Endothelial cell of umbilical vein (primary cell): ENCODE measurements at regions not wholly inside any gene's neighbourhood (a gene's known extent, or its start where the extent isn't known, plus 50 kb on each side); places are given as distances from the start of the nearest gene placed in this dataset.

ENCODE experiments used
- BruUV-seq: library from RNA; stranded (reverse); fragments of 400-500 nt; replicated peaks from 2 replicates; lab custom pipeline; 2021; lab: Mats Ljungman, UMichigan
- CTCF ChIA-PET: fragments of 300-600, 350-600 bp; sonication (Branson Sonifier 250); formaldehyde crosslinking; loops from one replicate; lab custom pipeline; 2021; ENCODE audit warnings: antibody characterized with exemption, inconsistent platforms; lab: Charles Lee
- POLR2A ChIA-PET: fragments of 300-600, 350-600 bp; sonication (Branson Sonifier 250); formaldehyde crosslinking; loops from one replicate; lab custom pipeline; 2021; ENCODE audit warnings: antibody characterized with exemption, inconsistent platforms; lab: Charles Lee
- DNase-seq: peaks from one replicate; pipeline ENCODE4 v3.0.0-alpha.2; 2011; ENCODE audit warnings: low read depth, low spot score
- FAIRE-seq: peaks from 2 replicates; lab custom pipeline; 2011; peaks lifted over from hg19 to GRCh38; lab: Jason Lieb, UNC
- H2AFZ ChIP-seq: 2 replicates; pipeline ENCODE4 v1.6.0; 2012; ENCODE audit warnings: low read depth, low read length, control low read depth, inconsistent platforms
- H3K27ac ChIP-seq: 2 replicates; pipeline ENCODE4 v1.5.1; 2011; ENCODE audit warnings: low read depth, mild to moderate bottlenecking, control low read depth, low read length, moderate library complexity; ENCODE audit not compliant: insufficient read depth
- H3K27me3 ChIP-seq, 2 experiments: 2 replicates each; pipeline versions ENCODE4 v1.6.0 to v1.6.1; 2011; ENCODE audit warnings: low read length in 2 of 2, mixed read lengths in 1 of 2; ENCODE audit not compliant: control insufficient read depth in 2 of 2, insufficient read depth in 2 of 2
- H3K36me3 ChIP-seq, 2 experiments: 2 replicates in 1 of 2; 3 replicates in 1 of 2; pipeline ENCODE4 v1.5.1; 2011; ENCODE audit warnings: low read length in 2 of 2, mild to moderate bottlenecking in 1 of 2, moderate library complexity in 1 of 2; ENCODE audit not compliant: control insufficient read depth in 2 of 2, insufficient read depth in 2 of 2; ENCODE audit errors: extremely low read depth in 1 of 2
- H3K4me1 ChIP-seq: 3 replicates; pipeline ENCODE4 v1.5.1; 2011; ENCODE audit warnings: mild to moderate bottlenecking, low read length; ENCODE audit not compliant: control insufficient read depth, insufficient read depth; ENCODE audit errors: extremely low read depth
- H3K4me2 ChIP-seq: 2 replicates; pipeline ENCODE4 v1.6.1; 2011; ENCODE audit warnings: low read length, control low read depth, mixed read lengths; ENCODE audit not compliant: insufficient read depth
- H3K4me3 ChIP-seq, 3 experiments: fragments of 200-600 bp in 1 of 3; sonication (generic), shearing (Covaris generic) in 1 of 3; replicated peaks in 1 of 3; 2 replicates each; pipeline ENCODE4 v1.5.1; 2011 to 2016; ENCODE audit warnings: control low read depth in 3 of 3, low read length in 3 of 3, mild to moderate bottlenecking in 2 of 3, inconsistent platforms in 1 of 3, low read depth in 1 of 3, moderate library complexity in 1 of 3; ENCODE audit not compliant: insufficient read depth in 1 of 3
- H3K79me2 ChIP-seq: 2 replicates; pipeline ENCODE4 v1.6.0; 2012; ENCODE audit warnings: low read length, inconsistent platforms; ENCODE audit not compliant: control insufficient read depth, insufficient read depth
- H3K9ac ChIP-seq: replicated peaks from 2 replicates; pipeline ENCODE3; 2011; ENCODE audit warnings: low read length, control low read depth; ENCODE audit not compliant: insufficient read depth; ENCODE audit errors: extremely low read depth
- H3K9me1 ChIP-seq: replicated peaks from 3 replicates; pipeline ENCODE4 v1.6.0; 2011; ENCODE audit warnings: mild to moderate bottlenecking, low read length; ENCODE audit not compliant: control insufficient read depth, insufficient read depth; ENCODE audit errors: extremely low read depth
- H3K9me3 ChIP-seq: replicated peaks from 2 replicates; pipeline ENCODE4 v1.5.1; 2012; ENCODE audit warnings: low read length, inconsistent platforms; ENCODE audit not compliant: control insufficient read depth, insufficient read depth
- H4K20me1 ChIP-seq: replicated peaks from 2 replicates; pipeline ENCODE3; 2011; ENCODE audit warnings: mild to moderate bottlenecking, low read length; ENCODE audit not compliant: control insufficient read depth, insufficient read depth; ENCODE audit errors: extremely low read depth
- CTCF ChIP-seq, 2 donors: IDR thresholded peaks; 1 replicate in 1 of 2; 2 replicates in 1 of 2; pipeline ENCODE4 v1.5.1; 2011; ENCODE audit warnings: low read length in 2 of 2, mild to moderate bottlenecking in 2 of 2, moderate library complexity in 2 of 2, control low read depth in 1 of 2, inconsistent platforms in 1 of 2, low read depth in 1 of 2; ENCODE audit not compliant: insufficient read depth in 1 of 2; ENCODE audit errors: extremely low read depth in 1 of 2
- EZH2 ChIP-seq: IDR thresholded peaks from 2 replicates; pipeline ENCODE4 v1.6.1; 2012; ENCODE audit warnings: borderline replicate concordance, low read depth, mild to moderate bottlenecking, moderate library complexity, low read length, inconsistent platforms; ENCODE audit not compliant: severe bottlenecking
- FOS ChIP-seq: IDR thresholded peaks from 2 replicates; pipeline ENCODE4 v1.6.1; 2011; ENCODE audit warnings: mild to moderate bottlenecking, low read length, moderate library complexity, borderline replicate concordance; ENCODE audit not compliant: insufficient read depth
- GATA2 ChIP-seq: IDR thresholded peaks from 2 replicates; pipeline ENCODE4 v1.7.0; 2011; ENCODE audit warnings: low read depth, mild to moderate bottlenecking, moderate library complexity, mixed read lengths, low read length; ENCODE audit not compliant: insufficient read length, insufficient read depth
- JUN ChIP-seq: IDR thresholded peaks from 2 replicates; pipeline ENCODE4 v1.6.1; 2011; ENCODE audit warnings: borderline replicate concordance, low read depth; ENCODE audit not compliant: insufficient read length, insufficient read depth
- MAX ChIP-seq: IDR thresholded peaks from 2 replicates; pipeline ENCODE4 v1.6.1; 2011; ENCODE audit not compliant: insufficient read depth, insufficient read length
- MYC ChIP-seq: IDR thresholded peaks from one replicate; pipeline ENCODE4 v1.6.1; 2011; ENCODE audit warnings: mild to moderate bottlenecking, low read depth, low read length
- POLR2A ChIP-seq: IDR thresholded peaks from 2 replicates; pipeline ENCODE4 v1.6.1; 2012; ENCODE audit warnings: low read depth, mild to moderate bottlenecking, control low read depth, low read length
- POLR2AphosphoS5 ChIP-seq: IDR thresholded peaks from 2 replicates; pipeline ENCODE4 v1.6.1; 2012; ENCODE audit warnings: low read depth, mild to moderate bottlenecking, control low read depth, low read length, moderate library complexity; ENCODE audit not compliant: insufficient read depth
- dilution Hi-C: fragments of 300-500 bp; cut with MboI; formaldehyde crosslinking; loops from one replicate; pipeline ENCODE4 v1.15.0; 2019; ENCODE audit warnings: low sequenced_read_pairs; ENCODE audit not compliant: extremely low pct_ligation_motif_present
- intact Hi-C: fragments of 100-400 bp; cut with micrococcal nuclease; formaldehyde crosslinking; loops from one replicate; pipeline ENCODE4 v1.10.0; 2022

GRCh38 chrX:26747877-26748276 lies 531.9 kb downstream of the MAGEB5 start:
- intact Hi-C loops = no loop called here
- BruUV-seq = no TSS peak
- DNase-seq (no peak), FAIRE-seq (no peak)
- no peak overlapping the region for H3K4me2 ChIP-seq
- no peaks in the 10 kb centered on the region for H3K36me3 ChIP-seq
- H4K20me1 ChIP-seq = no peaks in the 10 kb centered on the region
- no peaks in the 10 kb centered on the region for H3K4me1 ChIP-seq
- no peak overlapping the region for H3K4me3 ChIP-seq
- H3K9me1 ChIP-seq = no peaks in the 10 kb centered on the region
- CTCF ChIA-PET = no interaction called here
- no peak for TF ChIP-seq POLR2AphosphoS5
- TF ChIP-seq JUN = no peak
- TF ChIP-seq GATA2 = no peak
- no peak for TF ChIP-seq FOS
- TF ChIP-seq POLR2A = no peak
- TF ChIP-seq CTCF (IDR thresholded peaks at IDR 0.05; ENCODE audit: extremely low read depth in 1 of 2, insufficient read depth in 1 of 2, low read depth in 1 of 2, low read length in 2 of 2) = no peak
- no peak for TF ChIP-seq EZH2
- no peak for TF ChIP-seq MYC
- no peak for TF ChIP-seq MAX
- no peak overlapping the region for H3K9ac ChIP-seq
- POLR2A ChIA-PET = no interaction called here
- H2AFZ ChIP-seq = no peak overlapping the region
- H3K9me3 ChIP-seq = no peaks in the 10 kb centered on the region
- H3K27me3 ChIP-seq = no peaks in the 10 kb centered on the region
- no peaks in the 10 kb centered on the region for H3K79me2 ChIP-seq
- H3K27ac ChIP-seq = no peak overlapping the region
- dilution Hi-C loops = no loop called here
